CD14-positive monocyte (primary cell): ENCODE measurements at regions not wholly inside any gene's neighbourhood (a gene's known extent, or its start where the extent isn't known, plus 50 kb on each side); places are given as distances from the start of the nearest gene placed in this dataset.

Experiments used
- DNase-seq, 3 donors: peaks; one replicate each; pipeline ENCODE4 v3.0.0-alpha.2; 2011 to 2022
- H2AFZ ChIP-seq: 2 replicates; pipeline ENCODE4 v1.6.0; 2012; ENCODE audit warnings: mild to moderate bottlenecking, low read depth, low read length, inconsistent platforms; ENCODE audit not compliant: insufficient read depth, poor library complexity, severe bottlenecking
- H3K27ac ChIP-seq, 2 donors: 1 replicate in 1 of 2; 2 replicates in 1 of 2; pipeline ENCODE4 v1.5.1; 2012 to 2013; ENCODE audit warnings: low read length in 2 of 2, control low read depth in 1 of 2, inconsistent platforms in 1 of 2, low read depth in 1 of 2, mild to moderate bottlenecking in 1 of 2
- H3K27me3 ChIP-seq, 2 donors: one replicate each; pipeline versions ENCODE4 v1.6.0 to v1.6.1; 2011 to 2013; ENCODE audit warnings: low read length in 2 of 2; ENCODE audit not compliant: control insufficient read depth in 2 of 2, insufficient read depth in 2 of 2
- H3K36me3 ChIP-seq, 2 donors: replicated peaks in 1 of 2; 1 replicate in 1 of 2; 2 replicates in 1 of 2; pipeline versions ENCODE4 v1.5.1 to v1.6.1; 2012 to 2013; ENCODE audit warnings: low read length in 2 of 2, control low read depth in 1 of 2, inconsistent platforms in 1 of 2, mild to moderate bottlenecking in 1 of 2; ENCODE audit not compliant: insufficient read depth in 2 of 2, control insufficient read depth in 1 of 2
- H3K4me1 ChIP-seq, 2 donors: 1 replicate in 1 of 2; 2 replicates in 1 of 2; pipeline versions ENCODE4 v1.5.1 to v1.6.1; 2012 to 2013; ENCODE audit warnings: low read length in 2 of 2, control low read depth in 1 of 2, inconsistent platforms in 1 of 2, mild to moderate bottlenecking in 1 of 2, moderate library complexity in 1 of 2; ENCODE audit not compliant: insufficient read depth in 2 of 2, control insufficient read depth in 1 of 2
- H3K4me2 ChIP-seq: replicated peaks from 2 replicates; pipeline ENCODE3; 2012; ENCODE audit warnings: low read length, moderate library complexity, mild to moderate bottlenecking; ENCODE audit not compliant: poor library complexity, severe bottlenecking; ENCODE audit errors: extremely low read depth
- H3K4me3 ChIP-seq, 3 experiments: fragments of 200-600 bp in 1 of 3; sonication (generic) in 1 of 3; replicated peaks in 1 of 3; 1 replicate in 2 of 3; 2 replicates in 1 of 3; pipeline ENCODE4 v1.5.1; 2011 to 2013; ENCODE audit warnings: low read length in 3 of 3, mild to moderate bottlenecking in 3 of 3, control low read depth in 2 of 3, low read depth in 2 of 3, inconsistent platforms in 1 of 3, moderate library complexity in 1 of 3
- H3K79me2 ChIP-seq: 2 replicates; pipeline ENCODE4 v1.6.0; 2012; ENCODE audit warnings: mild to moderate bottlenecking, control low read depth, inconsistent platforms, low read length, moderate library complexity; ENCODE audit not compliant: insufficient read depth
- H3K9ac ChIP-seq: 2 replicates; pipeline ENCODE4 v1.6.0; 2017; ENCODE audit warnings: low read length, mild to moderate bottlenecking; ENCODE audit not compliant: insufficient read depth, poor library complexity, severe bottlenecking
- H3K9me3 ChIP-seq, 2 donors: replicated peaks in 1 of 2; 1 replicate in 1 of 2; 2 replicates in 1 of 2; pipeline versions ENCODE4 v1.5.1 to v1.6.1; 2012 to 2013; ENCODE audit warnings: low read length in 2 of 2, control low read depth in 1 of 2; ENCODE audit not compliant: control insufficient read depth in 1 of 2, insufficient read depth in 1 of 2
- H4K20me1 ChIP-seq: 2 replicates; pipeline ENCODE4 v1.6.0; 2012; ENCODE audit warnings: mild to moderate bottlenecking, low read length, control low read depth, moderate library complexity; ENCODE audit not compliant: insufficient read depth
- H3K27ac Mint-ChIP-seq, 7 donors: one replicate each; pipeline ENCODE4 v1.8.0; 2020; ENCODE audit warnings: mild to moderate bottlenecking in 7 of 7, mixed read lengths in 7 of 7, moderate library complexity in 6 of 7, inconsistent platforms in 2 of 7
- H3K27me3 Mint-ChIP-seq, 3 donors: one replicate each; pipeline ENCODE4 v1.8.0; 2021 to 2022; ENCODE audit warnings: low read depth in 3 of 3, mild to moderate bottlenecking in 3 of 3, mixed read lengths in 3 of 3, moderate library complexity in 3 of 3, inconsistent platforms in 1 of 3
- H3K36me3 Mint-ChIP-seq, 2 donors: one replicate each; pipeline ENCODE4 v1.8.0; 2020; ENCODE audit warnings: mixed read lengths in 2 of 2, inconsistent platforms in 1 of 2, mild to moderate bottlenecking in 1 of 2
- H3K4me1 Mint-ChIP-seq: one replicate; pipeline ENCODE4 v1.8.0; 2020; ENCODE audit warnings: mild to moderate bottlenecking, mixed read lengths
- H3K4me3 Mint-ChIP-seq, 2 donors: one replicate each; pipeline ENCODE4 v1.8.0; 2020; ENCODE audit warnings: mild to moderate bottlenecking in 2 of 2, mixed read lengths in 2 of 2, moderate library complexity in 1 of 2
- H3K9me3 Mint-ChIP-seq, 7 donors: one replicate each; pipeline ENCODE4 v1.8.0; 2020 to 2022; ENCODE audit warnings: mixed read lengths in 7 of 7, mild to moderate bottlenecking in 6 of 7, moderate library complexity in 6 of 7, inconsistent platforms in 2 of 7
- WGBS: methylation state at CpG from one replicate; pipeline ENCODE4 v1.1.5; 2013; ENCODE audit warnings: missing lambda C conversion rate; ENCODE audit not compliant: insufficient coverage; 5-methylcytosine and 5-hydroxymethylcytosine counted together
- intact Hi-C, 2 donors: fragments of 100-400 bp; cut with micrococcal nuclease; formaldehyde crosslinking; loops; one replicate each; pipeline versions ENCODE4 v1.15.0 to v1.15.1; 2023
- TF ChIP-seq, protein P1 (sequence below): fragments of 200-600 bp; IDR thresholded peaks from one replicate; pipeline ENCODE4 v1.8.0; 2022; ENCODE audit warnings: antibody characterized with exemption, mild to moderate bottlenecking

DNA sequence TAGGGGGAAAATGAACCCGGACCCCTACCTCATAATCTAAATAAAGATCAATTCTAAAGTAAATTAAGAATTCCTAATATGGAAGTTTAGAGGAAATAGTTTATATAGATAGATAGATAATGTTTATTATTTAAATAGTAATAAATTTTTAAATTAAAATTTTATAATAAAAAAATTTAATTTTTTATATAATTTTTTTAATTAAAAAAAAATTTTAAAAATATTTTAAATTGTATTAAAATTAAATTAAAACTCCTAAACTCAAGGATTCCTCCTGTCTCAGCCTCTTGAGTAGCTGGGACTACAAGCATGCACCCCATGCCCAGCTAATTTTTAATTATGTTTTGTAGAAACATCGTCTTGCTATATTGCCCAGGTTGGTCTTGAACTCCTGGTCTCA lies 186.9 kb upstream of the VRK2 start:
- Mint-ChIP-seq H3K36me3 (no peaks in the 10 kb centered on the region), H3K27ac (no peak overlapping the region), H3K27me3 (peaks cover 0 to 3% (median 1%) of the 10 kb centered on the region in 3 donors), H3K9me3 (peaks cover 0 to 7% (median 2%) of the 10 kb centered on the region in 7 donors), H3K4me1 (no peaks in the 10 kb centered on the region), H3K4me3 (no peak overlapping the region)
- TF ChIP-seq, protein P1, sequence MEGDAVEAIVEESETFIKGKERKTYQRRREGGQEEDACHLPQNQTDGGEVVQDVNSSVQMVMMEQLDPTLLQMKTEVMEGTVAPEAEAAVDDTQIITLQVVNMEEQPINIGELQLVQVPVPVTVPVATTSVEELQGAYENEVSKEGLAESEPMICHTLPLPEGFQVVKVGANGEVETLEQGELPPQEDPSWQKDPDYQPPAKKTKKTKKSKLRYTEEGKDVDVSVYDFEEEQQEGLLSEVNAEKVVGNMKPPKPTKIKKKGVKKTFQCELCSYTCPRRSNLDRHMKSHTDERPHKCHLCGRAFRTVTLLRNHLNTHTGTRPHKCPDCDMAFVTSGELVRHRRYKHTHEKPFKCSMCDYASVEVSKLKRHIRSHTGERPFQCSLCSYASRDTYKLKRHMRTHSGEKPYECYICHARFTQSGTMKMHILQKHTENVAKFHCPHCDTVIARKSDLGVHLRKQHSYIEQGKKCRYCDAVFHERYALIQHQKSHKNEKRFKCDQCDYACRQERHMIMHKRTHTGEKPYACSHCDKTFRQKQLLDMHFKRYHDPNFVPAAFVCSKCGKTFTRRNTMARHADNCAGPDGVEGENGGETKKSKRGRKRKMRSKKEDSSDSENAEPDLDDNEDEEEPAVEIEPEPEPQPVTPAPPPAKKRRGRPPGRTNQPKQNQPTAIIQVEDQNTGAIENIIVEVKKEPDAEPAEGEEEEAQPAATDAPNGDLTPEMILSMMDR: no peak
- Histone ChIP-seq H3K27ac (no peak overlapping the region), H3K9me3 (no peaks in the 10 kb centered on the region), H3K27me3 (no peaks in the 10 kb centered on the region), H4K20me1 (no peaks in the 10 kb centered on the region), H2AFZ (no peak overlapping the region), H3K4me3 (no peak overlapping the region), H3K9ac (no peak overlapping the region), H3K4me2 (no peak overlapping the region), H3K36me3 (no peaks in the 10 kb centered on the region), H3K79me2 (no peaks in the 10 kb centered on the region), H3K4me1 (no peaks in the 10 kb centered on the region)
- intact Hi-C loops: no loop called here
- DNase-seq: no peak
- no CpG with 5 or more reads among the region's 2 CpGs for WGBS

DNA sequence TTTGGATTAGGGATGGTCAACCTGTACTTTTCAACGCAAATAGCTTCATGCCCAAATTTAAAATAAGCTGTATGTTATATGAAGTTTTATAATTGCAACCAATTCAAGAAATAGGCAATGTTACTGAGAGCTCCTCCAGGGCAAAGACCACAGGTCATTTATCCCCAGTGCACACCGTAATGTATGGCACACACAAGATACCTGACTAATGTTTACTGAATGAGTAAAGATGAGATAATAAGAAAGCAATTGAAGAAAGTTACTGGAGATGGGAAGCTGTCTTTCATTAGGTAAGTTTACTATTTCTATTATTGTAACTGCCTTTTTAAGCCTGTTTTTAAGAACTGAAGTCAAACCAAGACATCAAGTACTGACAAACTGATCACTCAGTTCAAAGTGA lies 184.5 kb upstream of the VRK2 start:
- H3K36me3 Mint-ChIP-seq: no peaks in the 10 kb centered on the region
- TF ChIP-seq, protein P1: no peak
- no peaks in the 10 kb centered on the region for H3K79me2 ChIP-seq
- H3K27me3 ChIP-seq: no peaks in the 10 kb centered on the region
- intact Hi-C loops: no loop called here
- no peaks in the 10 kb centered on the region for H3K4me1 ChIP-seq
- H3K9ac ChIP-seq: no peak overlapping the region
- H3K9me3 Mint-ChIP-seq: peaks cover 0 to 5% (median 0%) of the 10 kb centered on the region in 7 donors
- no peak for DNase-seq
- no peaks in the 10 kb centered on the region for H3K9me3 ChIP-seq
- no peaks in the 10 kb centered on the region for H3K36me3 ChIP-seq
- no peak overlapping the region for H3K4me3 Mint-ChIP-seq
- H4K20me1 ChIP-seq: no peaks in the 10 kb centered on the region
- H3K4me2 ChIP-seq: no peak overlapping the region
- H3K4me3 ChIP-seq: no peak overlapping the region
- WGBS: no CpG with 5 or more reads among the region's 2 CpGs
- no peak overlapping the region for H3K27ac Mint-ChIP-seq
- no peak overlapping the region for H2AFZ ChIP-seq
- H3K27me3 Mint-ChIP-seq: peaks cover 0 to 1% (median 0%) of the 10 kb centered on the region in 3 donors
- no peaks in the 10 kb centered on the region for H3K4me1 Mint-ChIP-seq
- no peak overlapping the region for H3K27ac ChIP-seq
